Body of pancreas (tissue), 4 donors: ENCODE measurements at regions not wholly inside any gene's neighbourhood (a gene's known extent, or its start where the extent isn't known, plus 50 kb on each side); places are given as distances from the start of the nearest gene placed in this dataset.

Source experiments
- ATAC-seq: fragments of 150-250 bp; one replicate; pipeline ENCODE4 v1.9.1; 2016
- DNase-seq, 4 donors: peaks; one replicate each; pipeline ENCODE4 v3.0.0-alpha.2; 2019
- H3K27ac ChIP-seq, 4 donors: fragments of 200-600 bp; sonication (generic); 1 replicate in 3 of 4; 2 replicates in 1 of 4; pipeline versions ENCODE4 v1.5.1 to v1.6.1; 2016 to 2019; ENCODE audit warnings: mild to moderate bottlenecking in 1 of 4, mixed read lengths in 1 of 4, moderate library complexity in 1 of 4
- H3K27me3 ChIP-seq, 2 donors: fragments of 200-600 bp; sonication (generic); one replicate each; pipeline ENCODE4 v1.6.0; 2016; ENCODE audit warnings: mild to moderate bottlenecking in 1 of 2
- H3K36me3 ChIP-seq, 2 donors: fragments of 200-600 bp; sonication (generic); replicated peaks in 1 of 2; 2 replicates each; pipeline ENCODE4 v1.5.1; 2016; ENCODE audit warnings: low read depth in 2 of 2; ENCODE audit not compliant: insufficient read depth in 1 of 2
- H3K4me1 ChIP-seq: fragments of 200-600 bp; sonication (generic); one replicate; pipeline ENCODE4 v1.6.0; 2016
- H3K4me3 ChIP-seq, 2 donors: fragments of 200-600 bp; sonication (generic); 1 replicate in 1 of 2; 2 replicates in 1 of 2; pipeline ENCODE4 v1.5.1; 2016 to 2019
- H3K9me3 ChIP-seq, 3 donors: fragments of 200-600 bp; sonication (generic); 1 replicate in 2 of 3; 2 replicates in 1 of 3; pipeline ENCODE4 v1.5.1; 2016
- CTCF ChIP-seq, 7 experiments: fragments of 450-650 bp in 4 of 7; fragments of 200-600 bp in 3 of 7; sonication (generic) in 3 of 7; IDR thresholded peaks; one replicate each; pipeline ENCODE4 v1.5.1; 2016 to 2019; ENCODE audit warnings: antibody characterized with exemption in 7 of 7
- POLR2A ChIP-seq, 3 donors: fragments of 450-650 bp; IDR thresholded peaks; one replicate each; pipeline ENCODE4 v1.6.1; 2016; ENCODE audit warnings: antibody characterized with exemption in 3 of 3, mild to moderate bottlenecking in 2 of 3
- WGBS, 2 donors: methylation state at CpG; one replicate each; pipeline ENCODE4 v1.1.5; 2017; 5-methylcytosine and 5-hydroxymethylcytosine counted together
- intact Hi-C: fragments of 100-400 bp; cut with DNase I; formaldehyde crosslinking; loops from one replicate; pipeline ENCODE4 v1.15.1; 2023

DNA sequence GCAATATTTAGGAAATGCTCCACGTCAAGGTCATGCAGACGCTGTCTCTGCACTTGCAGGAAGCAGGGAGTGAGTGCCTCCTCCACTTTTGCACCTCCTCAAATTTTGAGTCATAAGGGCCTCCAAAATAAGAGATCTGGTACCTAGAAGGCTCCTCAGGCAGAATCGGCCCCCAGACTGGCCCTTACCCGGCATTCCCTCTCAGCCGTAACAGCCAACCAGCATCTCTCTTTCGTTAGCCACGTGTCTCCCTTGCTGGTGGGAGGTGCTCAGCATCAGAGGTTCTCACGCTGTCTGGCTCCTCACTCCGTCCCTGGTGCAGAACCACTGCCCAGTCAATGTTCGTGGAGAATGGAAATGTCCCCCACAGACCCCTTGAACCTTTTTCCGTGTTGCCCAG lies 75.3 kb downstream of the ANKRD60 start:
- Histone ChIP-seq H3K9me3 (no peaks in the 10 kb centered on the region), H3K4me3 (no peak overlapping the region), H3K27ac (no peak overlapping the region), H3K36me3 (no peaks in the 10 kb centered on the region), H3K4me1 (no peaks in the 10 kb centered on the region), H3K27me3 (no peaks in the 10 kb centered on the region)
- ATAC-seq (no peak), DNase-seq (no peak)
- WGBS, 2 donors: 39 to 52% methylated on average over 11 of the region's 11 CpGs
- intact Hi-C loops: no loop called here
- TF ChIP-seq POLR2A (IDR thresholded peaks at IDR 0.05) (no peak), CTCF (IDR thresholded peaks at IDR 0.05) (no peak)

DNA sequence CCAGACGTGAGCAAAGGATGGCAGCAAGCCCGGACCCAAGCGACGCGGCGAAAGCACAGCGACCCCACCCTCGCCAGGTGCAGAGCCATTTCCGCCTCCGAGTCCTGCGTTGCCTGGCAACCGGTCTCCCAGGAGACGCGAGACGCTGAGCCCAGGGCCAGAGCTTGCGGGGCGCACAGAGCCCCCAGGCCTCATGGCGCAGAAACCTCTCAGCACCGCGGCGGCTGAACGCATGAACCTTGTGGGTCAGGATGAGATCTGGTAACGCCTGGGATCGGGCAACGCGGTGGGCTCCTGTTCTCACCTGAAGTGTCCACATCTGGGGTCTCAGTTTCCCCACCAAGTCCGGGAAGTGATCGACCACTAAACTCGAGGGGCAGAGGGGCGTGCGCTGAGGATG lies 77.7 kb downstream of the ANKRD60 start:
- Histone ChIP-seq H3K4me1 (no peaks in the 10 kb centered on the region), H3K27ac (no peak overlapping the region), H3K27me3 (no peaks in the 10 kb centered on the region), H3K9me3 (no peaks in the 10 kb centered on the region), H3K36me3 (no peaks in the 10 kb centered on the region), H3K4me3 (no peak overlapping the region)
- WGBS, 2 donors: 9 to 22% methylated on average over 9 to 31 of the region's 31 CpGs
- intact Hi-C loops: no loop called here
- TF ChIP-seq CTCF (IDR thresholded peaks at IDR 0.05) (no peak), POLR2A (IDR thresholded peaks at IDR 0.05) (no peak)
- ATAC-seq: peak; percentile 50
- DNase-seq: peak; percentile 28 to 54 (median 42)

- no peak for TF ChIP-seq POLR2A (IDR thresholded peaks at IDR 0.05)
- no peak for TF ChIP-seq CTCF (IDR thresholded peaks at IDR 0.05)
- ATAC-seq (no peak), DNase-seq (no peak)
- WGBS, 2 donors: 38 to 43% methylated on average over 5 of the region's 5 CpGs
- Histone ChIP-seq H3K4me1 (no peaks in the 10 kb centered on the region), H3K27me3 (no peaks in the 10 kb centered on the region), H3K9me3 (no peaks in the 10 kb centered on the region), H3K36me3 (no peaks in the 10 kb centered on the region), H3K4me3 (no peak overlapping the region), H3K27ac (no peak overlapping the region)
- intact Hi-C loops: no loop called here
Measured at GRCh38 chr20:58149437-58150091, 78.9 kb downstream of the ANKRD60 start.

DNA sequence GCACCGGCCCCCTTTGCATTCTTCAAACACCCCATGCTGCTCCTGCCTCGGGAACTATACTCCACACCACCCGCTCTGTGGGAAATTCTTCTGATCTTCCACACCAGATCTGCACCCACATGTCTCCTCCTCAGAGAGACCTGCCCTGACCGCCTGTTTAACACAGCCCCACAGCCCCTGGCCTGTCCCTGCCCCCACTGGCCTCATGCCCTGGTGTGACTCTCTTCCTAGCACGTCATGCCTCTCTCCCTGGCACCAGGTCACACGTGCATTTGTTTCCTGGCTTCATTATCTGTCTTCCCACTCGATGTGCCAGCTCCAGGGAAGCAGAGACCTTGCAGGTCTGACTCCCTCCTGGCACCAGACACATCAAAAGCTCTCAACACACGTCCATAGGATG lies 79.6 kb downstream of the ANKRD60 start:
- DNase-seq (peak; percentile 14 to 46 (median 33)), ATAC-seq (no peak)
- TF ChIP-seq CTCF (IDR thresholded peaks at IDR 0.05): no peak
- no peak overlapping the region for H3K27ac ChIP-seq
- WGBS, 2 donors: 35 to 41% methylated on average over 8 of the region's 8 CpGs
- intact Hi-C loops: no loop called here
- H3K27me3 ChIP-seq: no peaks in the 10 kb centered on the region
- no peaks in the 10 kb centered on the region for H3K4me1 ChIP-seq
- H3K36me3 ChIP-seq: no peaks in the 10 kb centered on the region
- H3K4me3 ChIP-seq: no peak overlapping the region
- no peaks in the 10 kb centered on the region for H3K9me3 ChIP-seq

- Histone ChIP-seq H3K4me1 (no peaks in the 10 kb centered on the region), H3K27ac (no peak overlapping the region), H3K36me3 (no peaks in the 10 kb centered on the region), H3K9me3 (no peaks in the 10 kb centered on the region), H3K27me3 (no peaks in the 10 kb centered on the region), H3K4me3 (no peak overlapping the region)
- ATAC-seq (no peak), DNase-seq (no peak)
- no peak for TF ChIP-seq CTCF (IDR thresholded peaks at IDR 0.05)
- TF ChIP-seq POLR2A (IDR thresholded peaks at IDR 0.05): no peak
- 56 to 64% methylated on average over 10 of the region's 10 CpGs for WGBS, 2 donors
- intact Hi-C loops: no loop called here
Measured at GRCh38 chr20:58147628-58148370, 80.7 kb downstream of the ANKRD60 start.
